Posterior vena cava (tissue), 2 donors: ENCODE measurements at regions not wholly inside any gene's neighbourhood (a gene's known extent, or its start where the extent isn't known, plus 50 kb on each side); places are given as distances from the start of the nearest gene placed in this dataset.
"Not testable (repeated sequence)": the region's sequence is repeated elsewhere in the genome, so short reads cannot be mapped to it uniquely, and the experiment has no call there.

Experiments
- DNase-seq: peaks from one replicate; pipeline ENCODE4 v3.0.0-alpha.2; 2020; ENCODE audit warnings: low spot score
- intact Hi-C, 2 donors: fragments of 100-400 bp; cut with DNase I; formaldehyde crosslinking; loops; one replicate each; pipeline versions ENCODE4 v1.14.1 to v1.14.2; 2022 to 2023
- donor health status: DM: yes; HTN: yes; CAD: no.
- donor health status: DM: yes; HTN: yes; CAD: no.

GRCh38 chr3:166864473-166865467, 515.3 kb downstream of the ZBBX start:
- intact Hi-C loops: no loop called here
- no peak for DNase-seq

- DNase-seq: no peak
- intact Hi-C loops: no loop called here
These were observed 519.9 kb downstream of the ZBBX start for GRCh38 chr3:166860217-166860616.

GRCh38 chr3:166844329-166844728, 535.8 kb downstream of the ZBBX start:
- DNase-seq: no peak
- intact Hi-C loops: no loop called here

GRCh38 chr3:166842784-166843183, 537.3 kb downstream of the ZBBX start:
- intact Hi-C loops, DNase-seq: not testable (repeated sequence)

- DNase-seq: no peak
- intact Hi-C loops: no loop called here
These were observed 542.6 kb downstream of the ZBBX start for GRCh38 chr3:166837535-166837934.

GRCh38 chr3:166836836-166837235, 543.3 kb downstream of the ZBBX start:
- no peak for DNase-seq
- intact Hi-C loops: no loop called here

GRCh38 chr3:166829896-166830295, 550.2 kb downstream of the ZBBX start:
- intact Hi-C loops: no loop called here
- DNase-seq: no peak

GRCh38 chr3:166818464-166818863, 561.6 kb downstream of the ZBBX start:
- intact Hi-C loops: no loop called here
- no peak for DNase-seq

GRCh38 chr3:166817269-166817668, 562.8 kb downstream of the ZBBX start:
- DNase-seq, intact Hi-C loops: not testable (repeated sequence)

- intact Hi-C loops: loop anchor here in 1 of 2 donors (1.0 kb wide), 1 partner anchor 13 kb away; no protein-coding TSS in a partner anchor
- peak; percentile 74 for DNase-seq
These were observed 569.2 kb downstream of the ZBBX start for GRCh38 chr3:166810741-166811445.

GRCh38 chr3:166809520-166809919, 570.6 kb downstream of the ZBBX start:
- intact Hi-C loops: no loop called here
- DNase-seq: no peak

GRCh38 chr3:166788936-166789335, 591.2 kb downstream of the ZBBX start:
- intact Hi-C loops: no loop called here
- DNase-seq: no peak

GRCh38 chr3:166785876-166786275, 594.2 kb downstream of the ZBBX start:
- intact Hi-C loops: no loop called here

GRCh38 chr3:166783206-166783605, 596.9 kb downstream of the ZBBX start:
- intact Hi-C loops: no loop called here
- DNase-seq: no peak

More at GRCh38 chr3:166785876-166786275, 594.2 kb downstream of the ZBBX start:
- no peak for DNase-seq

- DNase-seq: no peak
- intact Hi-C loops: no loop called here
These were observed 615.3 kb downstream of the ZBBX start for GRCh38 chr3:166764698-166765318.

GRCh38 chr3:166759736-166760513, 620.2 kb downstream of the ZBBX start:
- intact Hi-C loops: no loop called here
- DNase-seq: no peak

GRCh38 chr3:166752214-166752613, 627.9 kb downstream of the ZBBX start:
- intact Hi-C loops: no loop called here
- no peak for DNase-seq

- DNase-seq: no peak
- intact Hi-C loops: no loop called here
These were observed 636.5 kb downstream of the ZBBX start for GRCh38 chr3:166743481-166744134.

- DNase-seq: no peak
- intact Hi-C loops: no loop called here
These were observed 645.4 kb downstream of the ZBBX start for GRCh38 chr3:166734734-166735133.
